Activated CD4-positive, CD25-positive, alpha-beta regulatory T cell treated with anti-CD3 and anti-CD28 coated beads, Interleukin-2, amount 50 U/mL, for 24 hours (primary cell): ENCODE measurements at regions not wholly inside any gene's neighbourhood (a gene's known extent, or its start where the extent isn't known, plus 50 kb on each side); places are given as distances from the start of the nearest gene placed in this dataset.
"Not testable (repeated sequence)": the region's sequence is repeated elsewhere in the genome, so short reads cannot be mapped to it uniquely, and the experiment has no call there.

Experiments
- ATAC-seq, 2 donors: fragments of 150-1000 bp; cut with Tn5 transposase; one replicate each; pipeline ENCODE4 v1.10.0; 2021; ENCODE audit warnings: mild to moderate bottlenecking in 1 of 2, moderate library complexity in 1 of 2

DNA sequence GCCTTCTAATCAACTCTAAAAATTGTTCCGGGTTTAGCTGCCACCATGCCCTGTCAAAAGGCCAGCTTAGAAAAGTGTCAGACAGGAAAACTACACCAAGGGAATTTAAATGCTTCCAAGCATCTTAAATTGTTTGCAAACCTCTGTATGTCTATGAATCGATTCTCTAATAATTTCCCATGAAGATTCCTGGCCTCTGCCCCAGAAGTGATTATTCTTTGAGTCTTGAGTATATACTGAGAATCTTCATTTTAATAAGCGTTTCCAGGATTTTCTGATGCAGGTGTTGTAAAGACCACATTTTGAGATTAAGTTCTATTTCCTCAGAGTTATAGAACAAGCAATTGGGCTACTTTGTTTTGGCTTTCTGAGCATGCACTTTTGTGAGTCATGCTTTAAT is 471.8 kb upstream of the JAG1 start:
- ATAC-seq: no peak

DNA sequence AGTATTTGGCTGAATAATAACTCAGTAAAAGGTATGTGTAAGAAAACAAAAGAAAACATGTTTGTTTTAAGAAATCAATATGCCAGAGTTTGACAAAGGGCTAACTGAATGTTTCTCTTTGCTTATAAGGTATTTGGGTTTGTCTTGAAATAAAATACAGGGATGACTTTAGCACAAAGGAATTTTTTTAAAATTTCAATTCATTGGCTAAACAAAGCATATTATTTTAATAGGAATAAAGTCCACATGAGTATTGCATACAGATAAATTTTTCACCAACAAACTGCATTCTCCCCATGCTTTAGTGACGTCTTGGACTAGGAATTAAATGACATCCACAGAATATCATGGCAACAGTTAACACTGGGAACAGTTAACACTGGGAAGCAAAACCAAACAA is 480.0 kb upstream of the JAG1 start:
- ATAC-seq: no peak

DNA sequence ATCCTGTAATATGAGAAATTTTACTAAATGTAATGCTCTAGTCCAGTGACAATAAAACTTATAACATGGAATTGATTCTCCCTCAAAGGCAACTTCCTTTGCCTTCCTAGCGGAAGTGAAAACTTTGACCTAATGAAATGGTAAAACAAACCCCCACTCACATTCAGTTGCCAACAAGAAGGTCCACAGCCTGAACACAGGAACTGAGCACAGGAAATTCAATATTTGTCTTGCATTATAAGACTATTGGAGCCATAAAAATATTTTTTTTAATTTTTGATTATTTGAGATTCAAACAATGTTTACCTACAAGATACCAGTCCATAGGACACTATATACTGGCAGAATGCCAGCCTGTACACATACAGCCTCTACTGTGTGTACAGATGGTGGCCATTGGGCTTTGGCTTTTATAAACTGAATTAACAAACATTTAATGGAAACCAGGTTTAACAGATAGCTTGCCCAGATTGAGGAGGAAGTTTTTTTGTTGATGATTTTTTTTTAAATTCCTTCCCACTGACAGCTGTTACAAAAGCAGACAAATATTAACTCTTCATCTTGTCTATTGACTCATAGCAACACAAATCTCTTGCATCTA is 481.5 kb upstream of the JAG1 start:
- no peak for ATAC-seq

DNA sequence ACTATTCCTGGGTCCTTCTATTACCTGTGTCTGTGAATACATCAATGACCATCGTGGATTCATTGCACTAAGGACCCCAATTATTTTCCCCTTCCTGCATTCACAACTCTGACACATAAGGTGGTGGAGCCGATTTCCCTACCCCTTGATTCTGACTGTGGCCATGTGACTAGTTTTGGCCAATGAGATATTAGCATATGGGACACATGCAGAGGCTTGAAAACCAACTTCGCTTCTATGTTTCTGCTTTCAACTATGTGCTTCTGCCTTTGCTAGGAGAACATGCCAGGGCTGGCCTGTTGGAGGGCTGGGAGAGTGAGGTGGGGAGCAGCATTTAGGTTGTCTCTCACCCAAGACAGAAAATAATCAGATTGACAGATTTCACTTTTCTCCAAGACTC is 483.1 kb upstream of the JAG1 start:
- ATAC-seq: no peak

DNA sequence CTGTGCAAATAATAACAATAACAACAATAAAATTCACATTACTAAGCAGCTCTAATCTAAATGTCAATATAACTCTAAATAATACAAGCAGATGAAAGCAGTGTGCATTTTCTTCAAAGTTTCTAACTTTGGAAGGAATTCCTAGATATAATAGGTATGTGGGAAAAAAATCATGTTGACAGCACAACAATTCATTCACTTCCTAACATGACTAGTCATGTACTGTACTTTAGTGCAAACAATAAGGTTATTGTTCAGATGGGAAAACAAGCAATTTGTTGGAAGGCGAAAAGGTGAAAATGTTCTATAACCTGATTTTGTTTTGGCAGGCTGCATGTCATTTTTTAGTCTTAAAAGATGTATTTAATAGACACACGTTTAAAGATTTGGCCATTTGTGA is 484.3 kb upstream of the JAG1 start:
- ATAC-seq: no peak

DNA sequence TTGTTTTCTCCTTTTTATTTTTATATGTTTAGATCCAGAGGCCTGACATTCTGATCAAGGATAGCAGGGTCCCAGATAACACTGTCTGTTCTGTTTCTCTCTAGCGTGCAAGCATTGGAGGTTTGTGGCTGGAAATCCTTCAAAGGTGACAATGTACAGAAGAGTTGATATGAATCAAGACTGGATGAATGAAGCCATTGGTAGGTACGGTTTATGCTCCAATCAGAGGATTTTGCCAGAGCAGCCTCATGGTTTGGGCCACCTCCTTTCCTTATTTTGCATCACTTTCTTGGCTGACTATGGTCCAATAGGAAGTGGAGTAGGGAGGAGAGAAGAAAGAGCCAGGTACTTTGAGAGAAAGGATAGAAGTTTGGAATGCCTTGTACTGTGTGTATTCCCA is 484.8 kb upstream of the JAG1 start:
- no peak for ATAC-seq

DNA sequence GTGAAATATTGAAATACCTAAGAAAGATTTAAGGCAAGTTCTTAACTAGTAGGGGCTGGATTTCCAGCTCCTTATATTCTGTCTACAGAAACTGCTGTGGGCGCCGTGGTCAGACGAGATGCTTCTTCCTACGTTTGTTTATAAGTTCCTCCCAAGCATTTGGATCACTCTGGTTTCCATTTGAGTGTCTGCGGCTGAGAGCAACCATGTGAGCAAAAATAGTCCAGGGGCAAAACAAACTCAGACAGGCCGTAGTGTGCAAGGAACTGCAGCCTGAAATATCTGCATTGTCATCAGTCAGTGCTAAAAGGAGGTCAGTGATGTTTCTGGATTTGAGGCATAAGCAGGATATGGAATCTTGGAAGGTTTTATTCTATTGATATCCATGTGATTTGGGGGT is 485.9 kb upstream of the JAG1 start:
- no peak for ATAC-seq

DNA sequence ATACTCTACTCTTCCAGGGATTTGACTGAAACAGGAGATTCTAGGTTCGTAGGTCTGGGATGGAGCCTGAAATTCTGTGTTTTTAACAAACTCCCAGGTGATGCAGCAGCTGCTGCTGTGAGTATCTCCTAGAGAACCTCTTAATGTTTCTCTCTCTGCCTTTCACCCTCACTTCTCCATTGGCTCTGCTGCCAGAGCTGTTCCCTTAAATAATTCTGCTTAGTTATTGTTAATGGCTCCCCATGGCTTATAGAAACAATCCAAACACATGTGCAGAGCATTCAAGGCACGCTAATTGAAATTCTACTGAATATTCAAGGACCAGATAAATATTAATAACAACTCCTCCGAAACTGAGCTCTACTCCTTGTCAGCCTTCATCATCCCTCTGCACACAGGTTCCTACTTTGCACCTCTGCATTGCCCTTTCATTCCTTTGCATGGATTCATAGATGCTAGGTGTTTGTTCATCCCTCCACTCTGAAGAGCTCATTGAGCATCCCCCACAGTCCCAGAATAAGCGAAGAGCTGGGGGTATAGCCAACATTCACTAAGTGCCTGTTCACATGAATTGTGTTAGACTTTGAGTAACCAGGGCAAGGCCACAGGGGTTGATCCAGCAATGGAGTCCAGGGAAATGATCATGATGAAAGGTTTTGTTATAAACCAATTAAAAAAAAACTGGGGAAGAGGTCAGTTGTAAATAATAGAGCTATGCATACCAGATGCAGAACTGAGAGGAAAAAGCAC is 488.4 kb upstream of the JAG1 start:
- no peak for ATAC-seq

DNA sequence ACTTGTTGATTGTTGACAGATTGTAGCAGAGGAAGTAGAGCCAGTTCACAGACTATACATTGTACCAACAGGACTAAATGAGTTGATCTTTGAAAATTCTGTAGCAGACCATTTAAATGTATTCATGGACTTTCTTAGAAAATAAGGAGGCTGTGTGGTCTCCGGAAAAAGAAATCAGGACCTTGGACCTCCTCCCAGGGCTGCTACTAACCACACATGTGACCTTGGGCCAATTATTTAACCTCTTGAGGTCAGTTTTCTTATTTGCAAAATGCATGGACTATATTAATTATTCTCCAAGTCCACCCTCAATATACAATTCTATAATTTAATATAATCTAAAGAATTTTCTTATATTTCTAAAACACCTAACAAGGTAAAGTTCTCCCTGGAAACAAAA is 492.0 kb upstream of the JAG1 start:
- no peak for ATAC-seq

DNA sequence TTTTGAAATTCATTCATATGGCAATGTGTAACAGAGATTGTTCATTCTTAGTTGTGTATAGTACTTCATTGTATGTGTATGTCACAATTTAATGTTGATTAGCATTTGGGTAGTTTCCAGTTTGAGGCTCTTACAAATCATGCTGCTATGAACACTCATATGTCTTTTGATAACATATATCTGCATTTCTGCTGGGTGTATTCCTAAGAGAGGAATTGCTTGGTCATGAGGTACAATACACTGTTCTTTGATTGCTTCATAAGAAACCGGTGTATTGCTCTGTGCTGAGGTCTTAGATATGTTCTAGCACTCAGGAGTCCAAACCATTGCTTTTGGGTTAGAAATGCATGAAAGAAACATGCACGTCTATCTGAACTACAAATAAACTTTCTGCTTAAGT is 492.9 kb upstream of the JAG1 start:
- ATAC-seq: no peak

DNA sequence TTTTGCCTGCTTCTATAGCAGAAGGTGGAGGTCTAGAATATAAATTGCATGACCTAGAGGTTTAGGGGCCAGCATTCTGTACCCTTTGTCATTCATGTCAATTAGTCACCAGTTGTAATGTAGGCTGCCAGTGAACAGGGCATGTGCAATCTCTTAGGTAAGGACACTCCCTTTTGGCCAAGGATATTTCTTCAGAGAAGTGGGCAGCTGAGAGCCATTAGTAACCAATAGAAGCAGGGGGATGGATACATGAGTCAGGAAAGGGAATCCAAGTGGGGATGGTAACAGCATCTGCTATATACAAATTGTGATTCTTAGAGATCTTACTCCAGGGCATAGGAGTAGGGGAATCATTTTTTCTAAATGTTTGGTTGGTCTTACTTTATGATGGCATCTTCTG is 494.2 kb upstream of the JAG1 start:
- ATAC-seq: no peak

DNA sequence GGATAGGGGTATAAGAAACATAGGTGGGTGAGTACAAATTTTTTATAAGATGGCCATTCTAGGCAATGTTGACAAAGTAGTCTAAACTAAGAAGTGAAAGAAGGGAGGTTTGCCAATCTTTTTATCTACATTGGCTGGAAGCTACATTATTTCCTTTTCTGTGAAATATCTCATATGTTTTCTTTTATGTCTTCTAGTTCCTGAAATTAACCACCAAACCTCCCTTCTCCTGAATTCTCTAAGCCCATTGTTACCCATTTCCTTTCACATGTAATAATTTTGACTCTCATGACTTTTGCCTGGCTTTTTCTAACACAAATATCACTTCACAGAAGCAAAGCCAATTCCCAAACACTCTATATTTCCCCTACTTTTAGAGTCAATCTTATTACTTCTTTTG is 496.2 kb upstream of the JAG1 start:
- ATAC-seq: no peak

DNA sequence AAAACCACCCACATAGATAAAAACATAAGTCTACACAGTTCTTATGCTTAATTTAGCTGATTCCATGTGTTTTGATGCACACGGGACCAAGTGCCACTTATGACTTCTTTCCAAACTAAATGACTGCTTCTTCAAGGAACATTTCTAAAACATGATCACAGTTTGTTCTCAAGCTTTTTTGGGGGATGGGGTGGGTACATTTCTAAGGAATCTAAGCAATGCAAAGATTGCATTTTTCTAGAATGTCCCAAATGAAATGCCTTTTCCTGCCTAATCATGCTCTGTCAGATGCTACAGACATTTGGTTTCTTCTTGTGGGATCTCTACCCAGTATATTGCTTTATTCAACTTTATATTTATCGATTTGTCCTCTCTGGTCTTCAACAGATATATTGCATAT is 496.8 kb upstream of the JAG1 start:
- no peak for ATAC-seq

DNA sequence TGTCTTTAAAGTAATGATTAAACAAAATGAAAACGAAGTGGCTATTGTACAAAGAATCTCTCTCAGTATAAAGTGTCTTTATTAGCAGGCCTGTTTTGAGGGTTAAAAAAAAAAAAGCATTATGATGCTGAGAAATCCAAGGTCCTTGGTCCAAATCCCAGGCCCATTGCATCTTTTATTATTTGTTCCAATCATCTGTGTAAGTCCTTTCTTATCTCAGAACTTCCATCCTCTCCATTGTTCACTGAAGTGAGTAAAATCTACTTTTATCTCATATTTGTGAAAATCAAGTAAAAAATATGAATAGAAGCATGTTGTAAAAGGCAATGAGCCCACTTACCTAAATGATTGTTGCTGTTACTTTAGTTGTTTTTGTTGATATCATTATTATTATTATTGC is 499.1 kb upstream of the JAG1 start:
- ATAC-seq: no peak

DNA sequence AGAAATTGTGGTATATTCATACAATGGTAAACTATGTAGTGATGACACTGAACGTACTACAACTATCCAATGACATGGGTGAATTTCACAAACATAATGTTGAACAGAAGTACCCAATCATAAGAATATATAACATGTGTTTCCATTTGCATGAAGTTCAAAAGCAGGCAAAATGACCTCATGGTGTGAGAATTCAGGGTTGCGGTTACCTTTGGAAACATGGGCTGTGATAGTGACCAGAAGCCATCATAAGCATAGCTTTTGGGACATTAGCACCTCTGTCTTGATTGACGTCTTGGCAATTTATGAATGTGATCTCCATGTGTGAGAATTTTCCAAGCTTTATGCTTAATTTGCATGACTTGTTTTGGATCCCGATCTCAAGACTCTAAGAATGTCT is 500.1 kb upstream of the JAG1 start:
- no peak for ATAC-seq

DNA sequence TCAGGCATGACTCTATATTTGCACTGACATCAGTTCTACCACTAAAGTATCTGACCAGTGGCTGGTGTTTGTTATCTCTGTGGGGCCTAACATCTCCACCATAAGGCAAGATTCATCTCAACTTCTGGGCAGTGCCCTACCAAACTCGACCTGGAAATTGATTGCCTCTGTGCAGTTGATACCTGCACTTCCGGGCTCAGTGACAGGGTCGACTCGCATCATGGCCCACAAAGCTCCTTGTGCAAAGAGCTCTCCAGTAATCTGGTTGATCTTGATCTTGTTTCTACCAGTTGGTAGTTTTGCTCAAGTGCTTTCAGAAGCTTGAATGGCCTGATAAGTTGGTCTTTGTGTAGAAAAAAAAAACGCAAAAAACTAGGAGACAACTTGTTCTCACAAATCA is 501.1 kb upstream of the JAG1 start:
- ATAC-seq: no peak

DNA sequence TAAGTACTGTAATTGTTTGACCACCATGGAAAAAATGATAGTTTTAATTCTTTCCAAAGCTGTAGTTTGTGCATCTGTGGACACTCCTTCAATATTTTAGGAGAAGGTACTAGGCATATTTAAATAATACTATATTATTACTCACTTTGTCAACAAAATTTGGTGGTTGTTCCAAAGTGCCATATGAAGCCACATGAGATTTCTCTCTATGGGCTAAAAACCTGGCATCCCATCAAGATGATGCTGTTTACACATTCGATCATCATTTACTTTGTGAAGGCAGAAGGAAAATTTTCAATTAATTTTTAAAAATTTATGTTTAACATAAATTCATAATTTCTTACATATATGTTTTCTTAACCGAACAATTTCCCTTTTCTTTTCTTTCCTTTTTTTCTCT is 502.6 kb upstream of the JAG1 start:
- ATAC-seq: no peak

DNA sequence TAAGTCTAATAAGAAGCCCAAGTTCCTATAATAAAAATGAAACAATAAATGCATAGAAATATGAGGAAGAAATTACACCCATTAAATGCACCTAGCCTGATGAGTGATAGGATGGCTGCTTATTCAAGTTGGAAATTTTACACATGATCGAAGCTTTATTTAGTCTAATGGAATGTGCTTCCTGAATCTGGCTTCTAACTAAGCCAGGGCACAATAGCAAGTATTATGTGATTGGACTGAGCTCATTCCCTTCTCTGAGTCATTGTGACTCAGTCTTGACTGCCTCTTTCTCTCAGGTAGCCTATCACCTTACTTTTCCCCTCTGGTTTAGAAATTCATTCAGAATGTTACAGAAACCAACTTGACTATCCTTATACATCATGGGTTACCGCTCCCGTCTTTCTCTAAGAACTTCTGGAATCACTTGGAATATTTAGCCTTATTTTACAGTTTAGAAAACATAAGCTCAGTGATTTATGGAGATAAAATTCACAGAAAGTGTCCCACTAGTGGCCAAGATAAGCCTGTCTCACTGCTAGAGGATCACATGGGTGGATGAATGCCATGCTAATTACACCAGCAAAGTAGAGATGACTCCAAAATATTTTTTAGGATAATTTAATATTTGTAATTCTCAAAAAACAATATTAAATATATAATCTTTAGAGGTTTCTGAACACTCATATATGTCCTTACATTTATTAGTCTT is 505.3 kb upstream of the JAG1 start:
- ATAC-seq: no peak

DNA sequence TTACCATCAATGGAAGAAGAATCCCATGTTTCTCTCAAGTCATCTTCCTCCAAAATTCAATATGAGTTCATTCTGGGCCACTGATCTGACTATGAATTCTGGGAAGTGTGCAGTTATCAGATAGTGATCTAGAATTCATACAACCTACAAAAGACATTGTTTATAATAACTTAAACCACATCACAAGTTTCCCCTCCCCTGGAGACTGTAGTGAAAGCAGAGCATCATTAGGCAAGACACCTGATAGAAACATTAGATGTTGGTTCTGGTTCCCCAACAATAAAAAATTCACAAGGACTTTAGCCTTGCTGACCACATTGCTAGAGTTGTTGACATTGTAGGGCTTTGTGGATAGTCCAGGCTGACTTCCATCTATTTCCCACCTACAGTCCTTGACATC is 506.4 kb upstream of the JAG1 start:
- ATAC-seq: no peak

DNA sequence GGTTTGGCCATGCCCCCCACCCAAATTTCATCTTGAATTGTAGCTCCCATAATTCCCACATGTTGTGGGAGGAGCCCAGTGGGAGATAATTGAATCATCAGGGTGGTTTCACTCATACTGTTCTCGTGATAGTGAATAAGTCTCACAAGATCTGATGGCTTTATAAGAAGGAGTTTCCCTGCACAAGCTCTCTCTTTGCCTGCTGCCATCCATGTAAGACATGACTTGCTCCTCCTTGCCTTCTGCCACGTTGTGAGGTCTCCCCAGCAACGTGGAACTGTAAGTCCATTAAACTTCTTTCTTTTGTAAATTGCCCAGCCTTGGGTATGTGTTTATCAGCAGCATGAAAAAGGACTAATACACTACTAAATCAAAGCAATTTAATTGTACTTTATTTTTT is 507.3 kb upstream of the JAG1 start:
- not testable (repeated sequence) for ATAC-seq

DNA sequence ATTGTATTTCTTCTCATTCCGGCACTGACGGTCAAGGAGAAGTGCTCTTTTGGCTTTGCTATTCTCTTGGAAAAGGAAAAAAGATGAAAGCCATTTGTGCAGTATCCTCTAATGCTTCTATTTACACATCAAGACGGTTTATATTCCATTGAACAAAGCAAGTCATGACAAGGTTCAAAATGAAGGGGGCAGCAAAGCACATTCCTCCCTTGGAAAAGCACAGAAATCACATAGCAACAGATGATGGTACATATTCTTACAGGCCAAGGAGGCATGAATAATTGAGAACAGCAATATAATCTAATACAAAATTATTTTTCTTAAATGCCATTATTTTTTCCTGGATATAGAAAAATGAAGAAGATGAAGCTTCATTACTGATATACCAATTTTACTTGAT is 508.2 kb upstream of the JAG1 start:
- no peak for ATAC-seq

DNA sequence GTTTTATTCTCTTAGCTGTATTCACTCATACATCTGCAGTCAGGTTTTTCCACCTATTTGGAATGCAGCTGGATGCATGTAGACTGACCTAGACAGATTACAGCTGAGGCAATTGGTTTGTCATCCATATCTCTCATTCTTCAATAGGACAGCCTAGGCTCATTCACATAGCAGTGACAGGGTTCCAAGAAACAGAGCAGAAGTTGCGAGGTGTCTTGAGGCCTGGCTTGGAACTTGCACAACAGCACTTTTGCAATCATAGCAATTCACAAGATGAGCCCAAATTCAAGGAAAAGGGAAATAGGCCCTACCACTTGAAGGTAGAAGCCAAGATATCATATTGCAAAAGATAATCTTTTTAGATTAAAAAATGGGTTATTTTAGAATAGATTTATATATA is 508.9 kb upstream of the JAG1 start:
- no peak for ATAC-seq

DNA sequence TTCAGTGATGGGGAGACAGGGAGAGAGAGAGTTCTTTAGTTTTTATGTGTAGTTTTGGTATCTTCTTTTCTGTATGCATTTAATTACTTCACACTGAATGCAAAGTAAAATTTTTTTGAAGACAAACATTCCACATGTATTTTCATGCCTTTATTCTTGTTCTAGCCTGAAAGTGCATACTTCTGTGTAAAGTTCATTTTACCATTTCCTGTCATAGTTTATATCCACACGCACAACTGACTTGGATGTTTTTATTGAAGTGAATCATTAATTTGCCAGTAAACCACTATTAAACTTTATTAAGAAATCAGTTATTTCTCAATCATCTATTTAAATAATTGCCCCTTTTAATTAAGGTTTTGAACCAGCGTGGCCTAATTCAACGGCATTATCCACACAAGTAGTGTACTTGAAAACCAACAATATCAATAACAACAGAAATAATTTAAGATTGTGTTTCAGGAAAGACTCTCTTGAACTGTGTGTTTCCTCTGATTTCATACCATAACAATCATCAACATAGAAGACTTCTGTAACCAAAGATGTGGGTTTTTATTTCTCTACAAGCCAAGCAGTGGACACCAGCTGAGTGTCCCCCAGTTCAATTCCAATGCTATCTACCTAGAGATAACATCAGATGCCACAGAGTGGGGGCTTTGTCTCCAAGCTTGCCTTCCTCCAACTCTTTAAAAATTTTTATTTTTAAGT is 512.7 kb upstream of the JAG1 start:
- ATAC-seq: no peak
